ENCODE measurements at regions not wholly inside any gene's neighbourhood (a gene's known extent, or its start where the extent isn't known, plus 50 kb on each side); places are given as distances from the start of the nearest gene placed in this dataset.
"Not testable (repeated sequence)": the region's sequence is repeated elsewhere in the genome, so short reads cannot be mapped to it uniquely, and the experiment has no call there.

DNA sequence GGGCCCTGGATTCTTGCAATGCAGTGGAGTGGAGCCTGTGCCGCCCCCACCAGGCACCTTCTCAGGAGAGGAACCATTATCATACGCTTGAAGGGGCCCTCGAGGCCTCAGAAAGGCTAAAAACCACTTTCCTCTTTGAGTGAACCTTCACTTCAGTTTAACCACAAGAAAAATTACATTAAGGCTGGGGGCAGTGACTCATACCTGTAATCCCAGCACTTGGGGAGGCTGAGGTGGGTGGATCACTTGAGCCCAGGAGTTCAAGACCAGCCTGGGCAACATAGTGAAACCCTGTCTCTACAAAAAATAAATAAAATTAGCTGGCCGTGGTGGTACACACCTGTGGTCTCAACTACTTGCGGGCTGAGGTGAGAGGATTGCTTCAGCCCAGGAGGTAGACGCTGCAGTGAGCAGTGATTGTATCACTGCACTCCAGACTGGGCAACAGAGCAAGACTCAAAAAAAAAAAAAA is 165.8 kb upstream of the GRK3 start:
- not testable (repeated sequence) for H3K9me3 ChIP-seq (ENCODE audit: control insufficient read depth, insufficient read depth, low read length); H3K27me3 ChIP-seq (ENCODE audit: control insufficient read depth, insufficient read depth, low read length); H3K4me3 ChIP-seq (ENCODE audit: low read depth, low read length); DNase-seq (ENCODE audit: low read depth in 4 of 6, low spot score in 6 of 6); H3K27ac ChIP-seq (ENCODE audit: low read depth, low read length); H3K36me3 ChIP-seq (ENCODE audit: control insufficient read depth, insufficient read depth, low read length)
- 93% methylated on average over 3 of the region's 6 CpGs for whole genome bisulfite sequencing (ENCODE audit: insufficient coverage)
- H3K4me1 ChIP-seq (ENCODE audit: control insufficient read depth, insufficient read depth, low read length), result peaks cover 23% of the 10 kb centered on the region

DNA sequence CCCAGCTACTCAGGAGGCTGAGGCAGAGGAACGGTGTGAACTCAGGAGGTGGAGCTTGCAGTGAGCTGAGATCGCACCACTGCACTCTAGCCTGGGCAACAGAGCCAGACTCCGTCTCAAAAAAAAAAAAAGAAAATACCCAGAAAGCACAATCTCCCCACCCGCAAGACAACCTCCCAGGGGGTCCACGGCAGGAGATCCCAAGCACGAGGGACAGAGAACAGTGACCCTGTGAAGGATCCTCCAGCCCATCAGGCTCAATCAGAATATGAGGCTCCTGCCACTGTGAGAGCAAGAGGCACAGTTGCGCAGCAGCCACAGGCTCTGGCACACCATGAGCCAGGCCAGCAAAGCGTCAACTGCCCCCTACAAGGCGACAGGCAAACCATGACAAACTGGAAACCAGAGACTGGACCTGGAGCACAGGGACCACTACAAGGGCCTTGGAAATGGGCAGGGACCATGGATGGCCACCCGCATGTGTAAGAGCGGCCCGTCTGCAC is 164.8 kb upstream of the GRK3 start:
- WGBS (ENCODE audit: insufficient coverage), result 94% methylated on average over 10 of the region's 12 CpGs
- H3K27me3 ChIP-seq (ENCODE audit: control insufficient read depth, insufficient read depth, low read length), result no peaks in the 10 kb centered on the region
- H3K9me3 ChIP-seq (ENCODE audit: control insufficient read depth, insufficient read depth, low read length), result no peaks in the 10 kb centered on the region
- H3K36me3 ChIP-seq (ENCODE audit: control insufficient read depth, insufficient read depth, low read length), result no peaks in the 10 kb centered on the region
- no peak overlapping the region for H3K4me3 ChIP-seq (ENCODE audit: low read depth, low read length)
- H3K4me1 ChIP-seq (ENCODE audit: control insufficient read depth, insufficient read depth, low read length), result peaks cover 33% of the 10 kb centered on the region
- no peak for DNase-seq (ENCODE audit: low read depth in 4 of 6, low spot score in 6 of 6)
- no peak overlapping the region for H3K27ac ChIP-seq (ENCODE audit: low read depth, low read length)

DNA sequence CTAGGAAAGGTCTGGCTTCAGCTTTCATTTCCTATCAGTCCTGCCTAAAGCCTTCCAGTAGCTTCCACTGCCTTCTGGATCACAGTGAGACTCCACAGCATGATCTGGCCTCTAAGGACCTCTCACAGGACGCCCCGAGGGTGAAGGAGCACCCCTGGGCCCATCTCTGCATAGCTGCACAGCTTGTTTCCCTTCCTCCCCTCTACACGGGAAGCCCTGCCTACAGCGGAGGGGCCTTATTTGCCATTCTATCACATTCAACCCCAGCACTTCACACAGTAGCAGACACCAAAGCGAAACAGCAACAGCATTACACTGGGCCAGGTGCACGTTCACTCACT is 162.3 kb upstream of the GRK3 start:
- Histone ChIP-seq H3K4me3 (ENCODE audit: low read depth, low read length) (no peak overlapping the region), H3K9me3 (ENCODE audit: control insufficient read depth, insufficient read depth, low read length) (no peaks in the 10 kb centered on the region), H3K4me1 (ENCODE audit: control insufficient read depth, insufficient read depth, low read length) (peaks cover 45% of the 10 kb centered on the region), H3K27ac (ENCODE audit: low read depth, low read length) (no peak overlapping the region), H3K27me3 (ENCODE audit: control insufficient read depth, insufficient read depth, low read length) (peaks cover 2% of the 10 kb centered on the region), H3K36me3 (ENCODE audit: control insufficient read depth, insufficient read depth, low read length) (no peaks in the 10 kb centered on the region)
- DNase-seq (ENCODE audit: low read depth in 4 of 6, low spot score in 6 of 6), result no peak
- WGBS (ENCODE audit: insufficient coverage), result 90% methylated on average over 6 of the region's 6 CpGs

DNA sequence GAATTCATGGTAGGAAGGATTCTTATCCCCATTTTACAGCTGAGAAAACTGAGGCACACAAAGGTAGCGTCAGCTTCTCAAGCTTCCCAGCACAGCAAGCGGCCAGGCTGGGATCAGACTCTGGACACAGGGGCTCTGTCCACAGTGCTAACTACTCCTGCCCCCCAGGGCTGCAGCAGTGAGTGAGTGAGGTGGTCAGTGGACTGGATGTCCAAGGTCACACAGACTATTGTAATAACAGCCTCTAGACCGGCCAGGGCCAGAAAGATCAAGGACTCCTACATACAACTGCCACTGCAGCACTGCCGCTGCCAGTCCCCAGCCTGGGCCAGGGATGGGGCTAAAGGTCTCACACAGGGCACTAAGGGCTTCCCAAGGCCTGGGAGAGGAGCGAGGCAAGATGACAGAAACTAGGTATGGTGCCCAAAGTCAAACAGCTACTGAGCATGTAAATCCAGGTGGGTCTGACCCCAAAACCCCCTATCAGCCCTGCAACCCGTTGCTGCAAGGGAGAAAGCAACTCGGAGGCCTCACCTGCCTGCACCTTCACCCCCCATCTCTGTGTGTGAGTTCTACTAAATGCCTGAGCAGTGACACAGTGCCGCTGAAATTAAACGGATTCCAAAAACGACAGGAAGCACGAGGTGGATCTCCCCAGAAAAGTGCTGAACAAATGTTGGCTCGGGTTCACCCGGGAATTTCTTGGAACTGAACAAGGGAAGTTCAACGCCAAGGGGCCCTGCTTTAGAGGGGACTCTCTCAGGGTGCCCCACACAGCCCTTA is 161.8 kb upstream of the GRK3 start:
- no peaks in the 10 kb centered on the region for H3K9me3 ChIP-seq (ENCODE audit: control insufficient read depth, insufficient read depth, low read length)
- H3K27ac ChIP-seq (ENCODE audit: low read depth, low read length), result peak overlapping the region; percentile 53
- H3K36me3 ChIP-seq (ENCODE audit: control insufficient read depth, insufficient read depth, low read length), result no peaks in the 10 kb centered on the region
- WGBS (ENCODE audit: insufficient coverage), result 62% methylated on average over 14 of the region's 14 CpGs
- DNase-seq (ENCODE audit: low read depth in 4 of 6, low spot score in 6 of 6), result peak in 1 of 6 donors; percentile 49
- H3K4me3 ChIP-seq (ENCODE audit: low read depth, low read length), result no peak overlapping the region
- H3K27me3 ChIP-seq (ENCODE audit: control insufficient read depth, insufficient read depth, low read length), result peaks cover 2% of the 10 kb centered on the region
- peaks cover 45% of the 10 kb centered on the region for H3K4me1 ChIP-seq (ENCODE audit: control insufficient read depth, insufficient read depth, low read length)

DNA sequence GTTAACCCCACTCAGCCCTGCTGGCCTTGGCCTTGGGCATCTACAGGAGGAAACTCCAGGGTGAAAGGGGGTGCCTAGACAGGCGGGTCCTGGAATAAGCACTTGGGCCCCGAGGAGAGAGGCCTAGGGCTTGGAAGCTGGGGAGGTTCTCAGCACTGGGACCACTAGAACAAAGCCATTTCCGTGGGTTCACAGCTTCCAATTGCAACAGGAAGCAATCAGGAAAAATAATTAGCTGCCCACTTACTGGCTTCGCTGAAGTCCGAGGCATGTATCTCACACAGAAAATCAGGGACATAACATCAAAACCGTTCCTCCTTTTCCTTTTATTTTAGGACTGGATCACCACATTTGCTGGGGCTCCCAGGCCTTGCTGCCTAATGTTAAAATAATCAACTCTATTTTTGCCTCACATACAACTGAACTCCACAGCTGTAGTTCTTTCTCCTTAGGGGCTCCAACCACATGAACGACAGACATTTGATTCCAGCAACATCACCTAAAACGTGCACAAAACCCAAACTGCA is 161.1 kb upstream of the GRK3 start:
- H3K27ac ChIP-seq (ENCODE audit: low read depth, low read length), result peak overlapping the region; percentile 53
- 53% methylated on average over 8 of the region's 8 CpGs for WGBS (ENCODE audit: insufficient coverage)
- no peaks in the 10 kb centered on the region for H3K9me3 ChIP-seq (ENCODE audit: control insufficient read depth, insufficient read depth, low read length)
- H3K4me3 ChIP-seq (ENCODE audit: low read depth, low read length), result peak overlapping the region; percentile 6
- peaks cover 2% of the 10 kb centered on the region for H3K27me3 ChIP-seq (ENCODE audit: control insufficient read depth, insufficient read depth, low read length)
- H3K36me3 ChIP-seq (ENCODE audit: control insufficient read depth, insufficient read depth, low read length), result no peaks in the 10 kb centered on the region
- no peak for DNase-seq (ENCODE audit: low read depth in 4 of 6, low spot score in 6 of 6)
- H3K4me1 ChIP-seq (ENCODE audit: control insufficient read depth, insufficient read depth, low read length), result peaks cover 45% of the 10 kb centered on the region

DNA sequence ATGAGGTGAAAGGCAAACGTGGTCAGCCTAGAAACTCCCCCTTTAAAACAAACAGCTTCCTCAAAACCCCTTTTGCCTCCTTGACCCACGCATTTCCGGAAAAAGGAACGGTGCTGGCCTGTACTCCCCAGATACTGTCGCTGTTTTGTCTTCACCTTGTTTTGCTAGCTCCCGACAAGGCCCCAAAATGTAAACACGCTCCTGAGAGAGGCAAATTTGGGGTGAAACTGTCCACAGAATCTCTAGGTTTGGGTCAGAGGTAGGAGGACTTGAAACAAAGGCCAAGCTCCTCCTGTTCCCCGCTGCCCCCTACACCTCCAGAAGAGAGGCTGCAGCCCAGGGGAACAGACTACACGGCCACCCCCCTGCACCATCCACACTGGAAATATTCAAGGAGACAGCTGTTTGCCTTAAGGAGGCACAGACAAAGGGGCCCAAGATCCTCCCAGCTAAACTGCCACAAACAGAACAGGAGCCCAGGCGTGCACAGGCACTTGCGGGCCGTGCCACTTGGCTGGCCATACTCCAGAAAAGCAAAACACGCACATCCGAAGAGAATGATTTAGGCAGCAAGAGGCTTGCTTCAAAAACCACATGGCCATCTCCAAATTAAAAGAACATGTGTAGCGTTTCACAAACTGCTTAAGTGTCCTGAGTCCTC is 160.5 kb upstream of the GRK3 start:
- peak in 2 of 6 donors; percentile 23 to 40 for DNase-seq (ENCODE audit: low read depth in 4 of 6, low spot score in 6 of 6)
- peaks cover 45% of the 10 kb centered on the region for H3K4me1 ChIP-seq (ENCODE audit: control insufficient read depth, insufficient read depth, low read length)
- peaks cover 2% of the 10 kb centered on the region for H3K27me3 ChIP-seq (ENCODE audit: control insufficient read depth, insufficient read depth, low read length)
- no peaks in the 10 kb centered on the region for H3K9me3 ChIP-seq (ENCODE audit: control insufficient read depth, insufficient read depth, low read length)
- peak overlapping the region; percentile 6 for H3K4me3 ChIP-seq (ENCODE audit: low read depth, low read length)
- 21% methylated on average over 14 of the region's 15 CpGs for WGBS (ENCODE audit: insufficient coverage)
- peak overlapping the region; percentile 53 for H3K27ac ChIP-seq (ENCODE audit: low read depth, low read length)
- no peaks in the 10 kb centered on the region for H3K36me3 ChIP-seq (ENCODE audit: control insufficient read depth, insufficient read depth, low read length)

DNA sequence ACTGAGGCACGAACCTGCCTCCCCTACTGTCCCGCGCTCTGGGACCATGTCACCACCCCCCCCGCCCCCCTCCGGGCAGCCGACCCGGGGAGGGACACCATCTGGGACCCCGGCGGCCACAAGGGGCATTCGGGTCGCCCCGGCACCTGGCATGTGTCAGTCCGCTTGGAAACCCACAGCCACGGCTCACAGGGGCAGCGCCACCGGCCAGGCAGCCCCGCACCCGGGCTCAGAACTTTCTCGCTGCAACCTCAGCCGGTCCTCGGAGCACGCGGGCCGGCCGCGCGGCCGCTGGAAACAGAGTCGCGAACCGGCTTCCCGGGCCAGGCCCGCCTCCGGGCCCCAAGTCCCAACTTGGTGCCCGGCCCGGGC is 159.9 kb upstream of the GRK3 start:
- DNase-seq (ENCODE audit: low read depth in 4 of 6, low spot score in 6 of 6), result peak in 1 of 6 donors; percentile 29
- peaks cover 2% of the 10 kb centered on the region for H3K27me3 ChIP-seq (ENCODE audit: control insufficient read depth, insufficient read depth, low read length)
- H3K9me3 ChIP-seq (ENCODE audit: control insufficient read depth, insufficient read depth, low read length), result no peaks in the 10 kb centered on the region
- no peaks in the 10 kb centered on the region for H3K36me3 ChIP-seq (ENCODE audit: control insufficient read depth, insufficient read depth, low read length)
- peak overlapping the region; percentile 6 for H3K4me3 ChIP-seq (ENCODE audit: low read depth, low read length)
- H3K4me1 ChIP-seq (ENCODE audit: control insufficient read depth, insufficient read depth, low read length), result peaks cover 45% of the 10 kb centered on the region
- WGBS (ENCODE audit: insufficient coverage), result under 1% methylated on average over 32 of the region's 36 CpGs
- no peak overlapping the region for H3K27ac ChIP-seq (ENCODE audit: low read depth, low read length)

DNA sequence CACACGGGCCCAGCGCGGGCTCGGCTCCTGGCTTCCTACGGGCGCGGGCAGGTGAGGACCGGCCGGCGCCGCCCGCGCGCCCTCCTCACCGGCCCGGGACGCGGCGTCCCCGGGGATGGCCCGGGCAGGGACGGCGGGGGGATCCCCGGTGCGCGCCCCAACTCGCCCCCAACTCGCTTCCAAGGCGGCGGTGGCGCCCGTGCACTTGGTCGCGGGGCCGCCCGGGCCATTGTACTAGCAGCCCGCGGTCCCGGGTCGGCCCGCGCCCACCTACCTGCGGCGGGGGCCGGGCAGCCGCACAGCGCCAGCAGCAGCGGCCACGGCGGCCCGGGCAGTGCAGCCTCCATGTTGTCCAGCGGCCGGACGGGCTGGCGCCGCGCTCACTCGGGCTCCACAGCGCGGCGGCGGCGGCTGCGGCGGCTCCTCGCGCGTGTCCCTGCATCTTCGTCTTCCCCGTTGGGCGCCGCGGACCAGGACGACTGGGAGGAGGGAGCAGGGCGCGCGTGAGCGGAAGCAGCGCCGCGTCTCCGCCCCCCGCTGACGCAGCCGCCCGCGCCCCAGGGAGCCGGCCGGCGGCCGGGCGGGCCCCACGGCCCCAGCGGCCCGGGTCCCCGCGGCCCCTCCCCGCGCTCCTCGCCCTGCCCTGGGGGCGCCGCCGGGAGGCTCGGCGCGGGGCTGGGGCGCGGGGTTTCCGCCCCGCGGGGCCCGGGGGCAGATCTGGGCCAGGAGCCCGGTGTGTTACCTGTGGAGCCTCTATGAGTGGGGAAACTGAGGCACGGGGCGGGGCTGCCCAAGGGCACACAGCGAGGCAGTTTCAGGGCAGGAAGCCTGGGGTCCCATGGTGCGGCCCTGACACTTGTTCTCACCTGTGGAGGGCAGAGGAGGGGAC is 159.3 kb upstream of the GRK3 start:
- H3K4me3 ChIP-seq (ENCODE audit: low read depth, low read length), result peak overlapping the region; percentile 44
- H3K9me3 ChIP-seq (ENCODE audit: control insufficient read depth, insufficient read depth, low read length), result no peaks in the 10 kb centered on the region
- H3K27ac ChIP-seq (ENCODE audit: low read depth, low read length), result no peak overlapping the region
- peak in 3 of 6 donors; percentile 44 to 87 (median 87) for DNase-seq (ENCODE audit: low read depth in 4 of 6, low spot score in 6 of 6)
- no peaks in the 10 kb centered on the region for H3K36me3 ChIP-seq (ENCODE audit: control insufficient read depth, insufficient read depth, low read length)
- H3K4me1 ChIP-seq (ENCODE audit: control insufficient read depth, insufficient read depth, low read length), result peaks cover 45% of the 10 kb centered on the region
- H3K27me3 ChIP-seq (ENCODE audit: control insufficient read depth, insufficient read depth, low read length), result peaks cover 2% of the 10 kb centered on the region
- under 1% methylated on average over 116 of the region's 117 CpGs for whole genome bisulfite sequencing (ENCODE audit: insufficient coverage)

DNA sequence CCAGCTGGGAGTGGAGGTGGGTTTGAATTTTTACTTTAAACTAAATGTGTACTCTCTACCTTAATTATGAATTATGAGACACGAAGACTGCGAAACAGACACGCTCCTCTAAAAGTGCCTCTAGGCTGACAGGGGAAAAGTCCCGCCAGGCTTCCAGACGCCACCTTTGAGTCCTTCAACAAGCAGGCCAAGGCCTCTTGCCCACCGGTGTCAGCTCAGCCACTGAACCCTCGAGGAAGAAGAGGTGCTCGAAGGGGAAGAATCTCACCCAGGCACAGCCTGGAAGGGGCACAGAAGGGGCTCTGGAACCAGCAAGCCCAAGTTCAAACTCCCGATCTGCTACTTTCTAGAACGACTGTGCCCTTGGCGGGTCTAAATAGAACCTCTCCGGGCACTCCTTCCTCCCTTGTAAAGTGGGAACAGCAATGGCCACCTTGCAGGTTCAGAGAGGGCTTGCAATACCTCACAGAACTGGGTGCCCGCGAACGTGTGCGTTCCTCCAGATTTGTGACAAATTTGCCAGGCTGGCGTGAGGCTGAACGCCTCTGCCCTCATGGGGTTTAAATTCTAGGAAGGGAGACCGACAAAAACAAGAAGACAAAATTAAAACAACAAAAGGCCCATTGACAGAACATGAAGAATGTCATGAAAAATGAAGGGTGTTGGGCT is 158.5 kb upstream of the GRK3 start:
- peak overlapping the region; percentile 44 for H3K4me3 ChIP-seq (ENCODE audit: low read depth, low read length)
- H3K27me3 ChIP-seq (ENCODE audit: control insufficient read depth, insufficient read depth, low read length), result peaks cover 2% of the 10 kb centered on the region
- H3K36me3 ChIP-seq (ENCODE audit: control insufficient read depth, insufficient read depth, low read length), result no peaks in the 10 kb centered on the region
- DNase-seq (ENCODE audit: low read depth in 4 of 6, low spot score in 6 of 6), result no peak
- H3K9me3 ChIP-seq (ENCODE audit: control insufficient read depth, insufficient read depth, low read length), result no peaks in the 10 kb centered on the region
- no peak overlapping the region for H3K27ac ChIP-seq (ENCODE audit: low read depth, low read length)
- WGBS (ENCODE audit: insufficient coverage), result 79% methylated on average over 11 of the region's 19 CpGs
- H3K4me1 ChIP-seq (ENCODE audit: control insufficient read depth, insufficient read depth, low read length), result peaks cover 39% of the 10 kb centered on the region
